GM12878 (cell line): ENCODE measurements at regions not wholly inside any gene's neighbourhood (a gene's known extent, or its start where the extent isn't known, plus 50 kb on each side); places are given as distances from the start of the nearest gene placed in this dataset.

Experiments used
- BACH1 ChIP-seq: fragments of 450-650 bp; IDR thresholded peaks from 2 replicates; pipeline ENCODE4 v1.6.1; 2017; ENCODE audit warnings: mild to moderate bottlenecking, borderline replicate concordance
- DPF2 ChIP-seq: fragments of 450-650 bp; IDR thresholded peaks from 2 replicates; pipeline ENCODE4 v1.6.1; 2017; ENCODE audit warnings: mild to moderate bottlenecking
- FOS ChIP-seq: IDR thresholded peaks from 3 replicates; pipeline ENCODE4 v1.6.1; 2011; ENCODE audit warnings: borderline replicate concordance; ENCODE audit not compliant: insufficient read length; ENCODE audit errors: extremely low read depth
- IKZF1 ChIP-seq: fragments of 450-650 bp; conservative IDR thresholded peaks from 2 replicates; pipeline ENCODE4 v1.6.1; 2017; ENCODE audit warnings: antibody characterized with exemption, mild to moderate bottlenecking
- IRF4 ChIP-seq: IDR thresholded peaks from 2 replicates; pipeline ENCODE4 v1.6.1; 2011; ENCODE audit warnings: low read depth, low read length
- MYB ChIP-seq: fragments of 150-350 bp; IDR thresholded peaks from 2 replicates; pipeline ENCODE4 v1.6.1; 2014; ENCODE audit warnings: mild to moderate bottlenecking, low read depth, low read length, borderline replicate concordance
- NBN ChIP-seq: fragments of 450-650 bp; IDR thresholded peaks from 2 replicates; pipeline ENCODE4 v1.6.1; 2016
- NFIC ChIP-seq: IDR thresholded peaks from 2 replicates; pipeline ENCODE4 v1.6.1; 2012; ENCODE audit warnings: low read depth, mild to moderate bottlenecking, inconsistent platforms, low read length, moderate library complexity
- NR2F1 ChIP-seq: fragments of 450-650 bp; conservative IDR thresholded peaks from 2 replicates; pipeline ENCODE4 v1.6.1; 2017; ENCODE audit warnings: mild to moderate bottlenecking
- POLR2A ChIP-seq: IDR thresholded peaks from 2 replicates; pipeline ENCODE4 v1.6.1; 2011; ENCODE audit warnings: low read depth, mild to moderate bottlenecking, low read length
- POU2F2 ChIP-seq: IDR thresholded peaks from 3 replicates; pipeline ENCODE4 v1.6.1; 2011; ENCODE audit warnings: low read depth, mild to moderate bottlenecking, low read length, borderline replicate concordance
- RELB ChIP-seq: fragments of 450-650 bp; IDR thresholded peaks from 2 replicates; pipeline ENCODE4 v1.6.1; 2017; ENCODE audit warnings: low read depth, mild to moderate bottlenecking, moderate library complexity
- REST ChIP-seq: IDR thresholded peaks from 2 replicates; pipeline ENCODE4 v1.6.1; 2012; ENCODE audit warnings: mild to moderate bottlenecking, low read depth, low read length
- RUNX3 ChIP-seq: IDR thresholded peaks from 2 replicates; pipeline ENCODE4 v1.6.1; 2012; ENCODE audit warnings: low read length, inconsistent platforms
- SMAD5 ChIP-seq: IDR thresholded peaks from 2 replicates; pipeline ENCODE4 v1.6.1; 2016; ENCODE audit warnings: antibody characterized with exemption, low read depth
- SPI1 ChIP-seq: IDR thresholded peaks from 2 replicates; pipeline ENCODE4 v1.6.1; 2011; ENCODE audit warnings: low read depth, mild to moderate bottlenecking, low read length, moderate library complexity, borderline replicate concordance; ENCODE audit not compliant: insufficient read depth
- SREBF1 ChIP-seq: IDR thresholded peaks from 2 replicates; pipeline ENCODE4 v1.6.1; 2012; ENCODE audit warnings: mild to moderate bottlenecking, low read length
- STAT3 ChIP-seq: IDR thresholded peaks from 2 replicates; pipeline ENCODE4 v1.6.1; 2011; ENCODE audit warnings: low read depth, low read length, improper control_type of control experiment
- TAF1 ChIP-seq: IDR thresholded peaks from 2 replicates; pipeline ENCODE4 v1.6.1; 2011; ENCODE audit warnings: mild to moderate bottlenecking, low read depth, low read length, borderline replicate concordance
- TCF7 ChIP-seq: IDR thresholded peaks from 2 replicates; pipeline ENCODE4 v1.6.1; 2014; ENCODE audit warnings: antibody characterized with exemption, borderline replicate concordance
- ZSCAN29 ChIP-seq: fragments of 450-650 bp; IDR thresholded peaks from 2 replicates; pipeline ENCODE4 v1.6.1; 2017; ENCODE audit warnings: mild to moderate bottlenecking, moderate library complexity
- TF ChIP-seq, protein P1 (sequence below): IDR thresholded peaks from 2 replicates; pipeline ENCODE4 v1.6.1; 2012; ENCODE audit warnings: low read length, inconsistent platforms
- TF ChIP-seq, protein P2 (sequence below): IDR thresholded peaks from 2 replicates; pipeline ENCODE4 v1.6.1; 2012; ENCODE audit warnings: low read depth, low read length, improper control_type of control experiment

DNA sequence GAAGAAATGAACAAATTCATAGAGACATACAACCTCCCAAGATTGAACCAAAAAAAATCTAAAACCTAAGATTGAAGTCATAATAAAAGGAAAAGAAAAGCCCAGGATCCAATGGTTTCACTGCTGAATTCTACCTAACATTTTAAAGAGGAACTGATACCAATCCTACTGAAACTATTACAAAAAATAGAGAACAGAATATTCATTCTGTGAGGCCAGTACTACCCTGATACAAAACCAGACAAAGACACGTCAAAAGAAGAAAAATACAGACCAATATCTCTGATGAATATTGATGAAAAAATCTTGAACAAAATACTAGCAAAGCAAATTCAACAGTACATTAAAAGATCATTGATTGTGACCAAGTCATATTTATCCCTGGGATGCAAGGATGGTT lies 128.5 kb upstream of the STEAP1 start (continued):
- TF ChIP-seq REST (no peak), SMAD5 (no peak), ZSCAN29 (no peak), RUNX3 (peak; percentile 44), DPF2 (peak; percentile 73), POLR2A (no peak), STAT3 (no peak), TAF1 (no peak), TCF7 (no peak), BACH1 (0 out of 2 replicates have a peak, but pooled peaks have one; percentile 44), IRF4 (peak; percentile 64; the same call in 1 of the 2 replicates), NFIC (peak; percentile 64; the same call in 1 of the 2 replicates), SREBF1 (no peak), NBN (no peak), SPI1 (peak; percentile 62; the same call in 1 of the 2 replicates), RELB (0 out of 2 replicates have a peak, but pooled peaks have one; percentile 28), POU2F2 (no peak), MYB (no peak), NR2F1 (no peak), FOS (no peak), IKZF1 (0 out of 2 replicates have a peak, but pooled peaks have one; percentile 27)
- TF ChIP-seq, protein P1, sequence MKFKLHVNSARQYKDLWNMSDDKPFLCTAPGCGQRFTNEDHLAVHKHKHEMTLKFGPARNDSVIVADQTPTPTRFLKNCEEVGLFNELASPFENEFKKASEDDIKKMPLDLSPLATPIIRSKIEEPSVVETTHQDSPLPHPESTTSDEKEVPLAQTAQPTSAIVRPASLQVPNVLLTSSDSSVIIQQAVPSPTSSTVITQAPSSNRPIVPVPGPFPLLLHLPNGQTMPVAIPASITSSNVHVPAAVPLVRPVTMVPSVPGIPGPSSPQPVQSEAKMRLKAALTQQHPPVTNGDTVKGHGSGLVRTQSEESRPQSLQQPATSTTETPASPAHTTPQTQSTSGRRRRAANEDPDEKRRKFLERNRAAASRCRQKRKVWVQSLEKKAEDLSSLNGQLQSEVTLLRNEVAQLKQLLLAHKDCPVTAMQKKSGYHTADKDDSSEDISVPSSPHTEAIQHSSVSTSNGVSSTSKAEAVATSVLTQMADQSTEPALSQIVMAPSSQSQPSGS, result peak; percentile 46; the same call in 1 of the 2 replicates
- TF ChIP-seq, protein P2, sequence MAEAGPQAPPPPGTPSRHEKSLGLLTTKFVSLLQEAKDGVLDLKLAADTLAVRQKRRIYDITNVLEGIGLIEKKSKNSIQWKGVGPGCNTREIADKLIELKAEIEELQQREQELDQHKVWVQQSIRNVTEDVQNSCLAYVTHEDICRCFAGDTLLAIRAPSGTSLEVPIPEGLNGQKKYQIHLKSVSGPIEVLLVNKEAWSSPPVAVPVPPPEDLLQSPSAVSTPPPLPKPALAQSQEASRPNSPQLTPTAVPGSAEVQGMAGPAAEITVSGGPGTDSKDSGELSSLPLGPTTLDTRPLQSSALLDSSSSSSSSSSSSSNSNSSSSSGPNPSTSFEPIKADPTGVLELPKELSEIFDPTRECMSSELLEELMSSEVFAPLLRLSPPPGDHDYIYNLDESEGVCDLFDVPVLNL, result no peak
